OCI-LY1 (cell line): ENCODE measurements at regions not wholly inside any gene's neighbourhood (a gene's known extent, or its start where the extent isn't known, plus 50 kb on each side); places are given as distances from the start of the nearest gene placed in this dataset.

Experiments used
- H2AFZ ChIP-seq: fragments of 200-600 bp; sonication (generic), shearing (Covaris generic); 2 replicates; pipeline ENCODE4 v1.6.0; 2014; ENCODE audit warnings: antibody characterized with exemption, mild to moderate bottlenecking, low read length
- H3F3A ChIP-seq: fragments of 200-600 bp; sonication (generic), shearing (Covaris generic); 2 replicates; pipeline ENCODE4 v1.6.0; 2014; ENCODE audit warnings: mild to moderate bottlenecking, antibody characterized with exemption, low read length, moderate library complexity; ENCODE audit not compliant: insufficient read depth
- H3K27ac ChIP-seq: fragments of 200-600 bp; sonication (generic); 2 replicates; pipeline ENCODE4 v1.5.1; 2014; ENCODE audit warnings: low read length, mixed run types, mild to moderate bottlenecking, low read depth; ENCODE audit not compliant: poor library complexity, severe bottlenecking
- H3K27me3 ChIP-seq: fragments of 200-600 bp; sonication (generic); 2 replicates; pipeline ENCODE4 v1.6.0; 2014; ENCODE audit warnings: antibody characterized with exemption, mild to moderate bottlenecking, low read length, moderate library complexity; ENCODE audit not compliant: insufficient read depth
- H3K36me3 ChIP-seq: fragments of 200-600 bp; sonication (generic); 2 replicates; pipeline ENCODE4 v1.6.1; 2014; ENCODE audit warnings: mild to moderate bottlenecking, antibody characterized with exemption, low read length, moderate library complexity, mixed read lengths; ENCODE audit not compliant: insufficient read depth
- H3K4me1 ChIP-seq: fragments of 200-600 bp; sonication (generic); 2 replicates; pipeline ENCODE4 v1.5.1; 2014; ENCODE audit warnings: mild to moderate bottlenecking, low read length, moderate library complexity; ENCODE audit not compliant: insufficient read depth, severe bottlenecking
- H3K4me2 ChIP-seq: fragments of 200-600 bp; sonication (generic), shearing (Covaris generic); 2 replicates; pipeline ENCODE4 v1.6.1; 2014; ENCODE audit warnings: low read length
- H3K4me3 ChIP-seq: fragments of 200-600 bp; sonication (generic); 2 replicates; pipeline ENCODE4 v1.5.1; 2014; ENCODE audit warnings: low read length, low read depth, mild to moderate bottlenecking, mixed read lengths; ENCODE audit not compliant: poor library complexity, severe bottlenecking
- H3K79me2 ChIP-seq: fragments of 200-600 bp; shearing (Covaris generic); 2 replicates; pipeline ENCODE4 v1.6.1; 2016; ENCODE audit warnings: mixed run types, low read length, mixed read lengths; ENCODE audit not compliant: insufficient read depth
- H3K9ac ChIP-seq: fragments of 200-600 bp; sonication (generic), shearing (Covaris generic); 2 replicates; pipeline ENCODE4 v1.6.1; 2014; ENCODE audit warnings: mild to moderate bottlenecking, low read length, mixed read lengths
- H3K9me2 ChIP-seq: fragments of 200-600 bp; sonication (generic), shearing (Covaris generic); 2 replicates; pipeline ENCODE4 v1.6.1; 2014; ENCODE audit warnings: low read depth, mild to moderate bottlenecking, low read length, mixed read lengths
- H3K9me3 ChIP-seq: fragments of 200-600 bp; shearing (Covaris generic); 2 replicates; pipeline ENCODE4 v1.6.1; 2014; ENCODE audit warnings: low read length, mixed read lengths
- H4K20me1 ChIP-seq: fragments of 200-600 bp; sonication (generic), shearing (Covaris generic); 2 replicates; pipeline ENCODE4 v1.6.0; 2016; ENCODE audit warnings: mild to moderate bottlenecking, low read length; ENCODE audit not compliant: insufficient read depth
- CTCF ChIP-seq: fragments of 200-600 bp; sonication (generic), shearing (Covaris generic); IDR thresholded peaks from 2 replicates; pipeline ENCODE4 v1.5.1; 2017; ENCODE audit warnings: mild to moderate bottlenecking, antibody characterized with exemption, low read length, moderate library complexity, mixed read lengths
- EZH2 ChIP-seq: fragments of 200-600 bp; sonication (generic), shearing (Covaris generic); IDR thresholded peaks from 2 replicates; pipeline ENCODE4 v1.8.0; 2017; ENCODE audit warnings: borderline replicate concordance, mixed run types, mild to moderate bottlenecking, antibody characterized with exemption, low read length, moderate library complexity, mixed read lengths

GRCh38 chr19:31095100-31095804 is 254.0 kb downstream of the TSHZ3 start:
- H2AFZ ChIP-seq = no peak overlapping the region
- no peaks in the 10 kb centered on the region for H3F3A ChIP-seq
- no peaks in the 10 kb centered on the region for H3K79me2 ChIP-seq
- no peaks in the 10 kb centered on the region for H3K36me3 ChIP-seq
- H3K27ac ChIP-seq = no peak overlapping the region
- no peaks in the 10 kb centered on the region for H4K20me1 ChIP-seq
- H3K4me3 ChIP-seq = no peak overlapping the region
- TF ChIP-seq EZH2 (no peak), CTCF (no peak)
- no peaks in the 10 kb centered on the region for H3K9me2 ChIP-seq
- no peaks in the 10 kb centered on the region for H3K27me3 ChIP-seq
- no peak overlapping the region for H3K4me2 ChIP-seq
- H3K9ac ChIP-seq = no peak overlapping the region
- H3K4me1 ChIP-seq = no peaks in the 10 kb centered on the region
- H3K9me3 ChIP-seq = no peaks in the 10 kb centered on the region

GRCh38 chr19:31092274-31092673 is 257.0 kb downstream of the TSHZ3 start:
- no peaks in the 10 kb centered on the region for H3F3A ChIP-seq
- no peak overlapping the region for H3K9ac ChIP-seq
- no peaks in the 10 kb centered on the region for H3K79me2 ChIP-seq
- no peaks in the 10 kb centered on the region for H3K9me2 ChIP-seq
- H3K36me3 ChIP-seq = no peaks in the 10 kb centered on the region
- no peaks in the 10 kb centered on the region for H4K20me1 ChIP-seq
- no peak overlapping the region for H2AFZ ChIP-seq
- no peak overlapping the region for H3K27ac ChIP-seq
- no peaks in the 10 kb centered on the region for H3K4me1 ChIP-seq
- no peak overlapping the region for H3K4me2 ChIP-seq
- no peaks in the 10 kb centered on the region for H3K9me3 ChIP-seq
- TF ChIP-seq EZH2 (no peak), CTCF (no peak)
- H3K27me3 ChIP-seq = no peaks in the 10 kb centered on the region
- H3K4me3 ChIP-seq = no peak overlapping the region

GRCh38 chr19:31089681-31090080 is 259.6 kb downstream of the TSHZ3 start:
- Histone ChIP-seq H3K27ac (no peak overlapping the region), H2AFZ (no peak overlapping the region), H3K27me3 (no peaks in the 10 kb centered on the region), H3K9me2 (no peaks in the 10 kb centered on the region), H4K20me1 (no peaks in the 10 kb centered on the region), H3K79me2 (no peaks in the 10 kb centered on the region), H3K4me1 (no peaks in the 10 kb centered on the region), H3K9me3 (no peaks in the 10 kb centered on the region), H3K36me3 (no peaks in the 10 kb centered on the region), H3K9ac (no peak overlapping the region), H3F3A (no peaks in the 10 kb centered on the region), H3K4me3 (no peak overlapping the region), H3K4me2 (no peak overlapping the region)
- TF ChIP-seq EZH2 (no peak), CTCF (no peak)
